ENCODE measurements at regions not wholly inside any gene's neighbourhood (a gene's known extent, or its start where the extent isn't known, plus 50 kb on each side); places are given as distances from the start of the nearest gene placed in this dataset.
A peak's percentile ranks its signal among the peaks of the same experiment; 100 is the strongest.

DNA sequence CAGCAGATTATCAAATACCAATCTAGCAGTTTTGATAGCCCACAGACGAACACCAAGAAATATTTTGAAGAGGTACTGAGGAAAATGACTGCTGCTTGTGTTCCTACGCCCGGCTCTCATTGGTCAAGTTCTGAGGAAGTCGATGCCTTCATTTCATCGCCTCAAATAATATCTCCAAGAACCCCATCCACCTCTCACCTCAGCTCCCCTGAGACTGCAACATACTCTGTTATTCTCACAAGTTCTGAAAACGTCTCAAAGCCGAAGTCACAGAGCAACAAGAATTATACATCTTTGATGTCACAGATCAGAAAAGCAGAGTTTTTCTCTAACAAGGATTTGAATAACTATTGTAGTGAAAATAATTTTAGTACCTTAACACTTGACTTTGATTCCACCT lies 55.5 kb upstream of the BCAT1 start:
- Histone ChIP-seq H3K4me2 (ENCODE audit: control insufficient read depth, insufficient read depth) (peak overlapping the region; percentile 57; the same call in 1 of the 2 replicates), H3K27me3 (replicated peaks in 1 of 2; ENCODE audit: control insufficient read depth in 2 of 2, insufficient read depth in 2 of 2, low read length in 1 of 2) (no peaks in the 10 kb centered on the region), H3K27ac (ENCODE audit: control insufficient read depth, insufficient read depth) (0 out of 2 replicates have a peak overlapping the region, but pooled peaks have one; percentile 33), H3K4me1 (ENCODE audit: control insufficient read depth, insufficient read depth, low read length) (peaks cover 38% of the 10 kb centered on the region), H3K36me3 (ENCODE audit: control insufficient read depth in 2 of 2, insufficient read depth in 2 of 2, low read length in 1 of 2) (no peaks in the 10 kb centered on the region), H3K79me2 (ENCODE audit: control insufficient read depth, insufficient read depth, low read length) (peaks cover 6% of the 10 kb centered on the region), H3K9ac (ENCODE audit: control insufficient read depth, insufficient read depth, low read length) (no peak overlapping the region), H4K20me1 (ENCODE audit: control insufficient read depth, insufficient read depth) (no peaks in the 10 kb centered on the region), H2AFZ (ENCODE audit: control insufficient read depth, low read depth, low read length) (peak overlapping the region; percentile 58), H3K4me3 (no peak overlapping the region), H3K9me3 (replicated peaks; ENCODE audit: control insufficient read depth, insufficient read depth, low read length) (peaks cover 6% of the 10 kb centered on the region; the same call in 2 of the 3 replicates)
- intact Hi-C loops (cut with micrococcal nuclease; ENCODE audit: unreplicated experiment) (loop anchor here (2.0 to 5.0 kb wide), 2 partner anchors 16 to 318 kb away; no protein-coding TSS in a partner anchor), in situ Hi-C loops (cut with MboI) (loop anchor here (5.0 kb wide), 1 partner anchor 53 kb away; no protein-coding TSS in a partner anchor)
- no TSS peak for BruUV-seq (replicated peaks)
- DNase-seq (ENCODE audit: low read depth, low spot score) (no peak), ATAC-seq (peak; percentile 38), FAIRE-seq (no peak)
- CTCF ChIA-PET, result interaction anchor here (1.2 to 12.0 kb wide), 4 partner anchors 9 to 50 kb away, joined by 3 to 141 read pairs (median 6); a partner anchor contains a TSS
- peak; percentile 88 for TF ChIP-seq MEF2B (IDR thresholded peaks at IDR 0.05; ENCODE audit: partially characterized antibody, poor library complexity, severe bottlenecking)
- no peak for TF ChIP-seq ZNF217 (IDR thresholded peaks at IDR 0.05)
- TF ChIP-seq, protein P1, sequence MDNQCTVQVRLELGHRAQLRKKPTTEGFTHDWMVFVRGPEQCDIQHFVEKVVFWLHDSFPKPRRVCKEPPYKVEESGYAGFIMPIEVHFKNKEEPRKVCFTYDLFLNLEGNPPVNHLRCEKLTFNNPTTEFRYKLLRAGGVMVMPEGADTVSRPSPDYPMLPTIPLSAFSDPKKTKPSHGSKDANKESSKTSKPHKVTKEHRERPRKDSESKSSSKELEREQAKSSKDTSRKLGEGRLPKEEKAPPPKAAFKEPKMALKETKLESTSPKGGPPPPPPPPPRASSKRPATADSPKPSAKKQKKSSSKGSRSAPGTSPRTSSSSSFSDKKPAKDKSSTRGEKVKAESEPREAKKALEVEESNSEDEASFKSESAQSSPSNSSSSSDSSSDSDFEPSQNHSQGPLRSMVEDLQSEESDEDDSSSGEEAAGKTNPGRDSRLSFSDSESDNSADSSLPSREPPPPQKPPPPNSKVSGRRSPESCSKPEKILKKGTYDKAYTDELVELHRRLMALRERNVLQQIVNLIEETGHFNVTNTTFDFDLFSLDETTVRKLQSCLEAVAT (IDR thresholded peaks at IDR 0.05), result 0 out of 2 replicates have a peak, but pooled peaks have one; percentile 4
- TF ChIP-seq, protein P2, sequence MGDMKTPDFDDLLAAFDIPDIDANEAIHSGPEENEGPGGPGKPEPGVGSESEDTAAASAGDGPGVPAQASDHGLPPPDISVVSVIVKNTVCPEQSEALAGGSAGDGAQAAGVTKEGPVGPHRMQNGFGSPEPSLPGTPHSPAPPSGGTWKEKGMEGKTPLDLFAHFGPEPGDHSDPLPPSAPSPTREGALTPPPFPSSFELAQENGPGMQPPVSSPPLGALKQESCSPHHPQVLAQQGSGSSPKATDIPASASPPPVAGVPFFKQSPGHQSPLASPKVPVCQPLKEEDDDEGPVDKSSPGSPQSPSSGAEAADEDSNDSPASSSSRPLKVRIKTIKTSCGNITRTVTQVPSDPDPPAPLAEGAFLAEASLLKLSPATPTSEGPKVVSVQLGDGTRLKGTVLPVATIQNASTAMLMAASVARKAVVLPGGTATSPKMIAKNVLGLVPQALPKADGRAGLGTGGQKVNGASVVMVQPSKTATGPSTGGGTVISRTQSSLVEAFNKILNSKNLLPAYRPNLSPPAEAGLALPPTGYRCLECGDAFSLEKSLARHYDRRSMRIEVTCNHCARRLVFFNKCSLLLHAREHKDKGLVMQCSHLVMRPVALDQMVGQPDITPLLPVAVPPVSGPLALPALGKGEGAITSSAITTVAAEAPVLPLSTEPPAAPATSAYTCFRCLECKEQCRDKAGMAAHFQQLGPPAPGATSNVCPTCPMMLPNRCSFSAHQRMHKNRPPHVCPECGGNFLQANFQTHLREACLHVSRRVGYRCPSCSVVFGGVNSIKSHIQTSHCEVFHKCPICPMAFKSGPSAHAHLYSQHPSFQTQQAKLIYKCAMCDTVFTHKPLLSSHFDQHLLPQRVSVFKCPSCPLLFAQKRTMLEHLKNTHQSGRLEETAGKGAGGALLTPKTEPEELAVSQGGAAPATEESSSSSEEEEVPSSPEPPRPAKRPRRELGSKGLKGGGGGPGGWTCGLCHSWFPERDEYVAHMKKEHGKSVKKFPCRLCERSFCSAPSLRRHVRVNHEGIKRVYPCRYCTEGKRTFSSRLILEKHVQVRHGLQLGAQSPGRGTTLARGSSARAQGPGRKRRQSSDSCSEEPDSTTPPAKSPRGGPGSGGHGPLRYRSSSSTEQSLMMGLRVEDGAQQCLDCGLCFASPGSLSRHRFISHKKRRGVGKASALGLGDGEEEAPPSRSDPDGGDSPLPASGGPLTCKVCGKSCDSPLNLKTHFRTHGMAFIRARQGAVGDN (IDR thresholded peaks at IDR 0.05), result 0 out of 2 replicates have a peak, but pooled peaks have one; percentile 19
- TF ChIP-seq PML (IDR thresholded peaks at IDR 0.05; ENCODE audit: low read length), result no peak
- TF ChIP-seq CREB1 (IDR thresholded peaks at IDR 0.05; ENCODE audit: low read depth), result peak; percentile 14; the same call in 1 of the 2 replicates
- peak; percentile 38; the same call in 1 of the 2 replicates for TF ChIP-seq NFYB (IDR thresholded peaks at IDR 0.05; ENCODE audit: insufficient read depth, low read depth, low read length)
- SMC1A ChIA-PET (ENCODE audit: uncharacterized antibody, unreplicated experiment), result interaction anchor here (1.0 to 12.8 kb wide), 8 partner anchors 8 to 57 kb away, joined by 3 to 526 read pairs (median 5); a partner anchor contains a TSS
- RAD21 ChIA-PET (ENCODE audit: unreplicated experiment), result interaction anchor here (0.7 to 13.0 kb wide), 13 partner anchors 8 to 101 kb away, joined by 3 to 462 read pairs (median 4); partner anchors contain the start of gene BCAT1
- POLR2A ChIA-PET, result interaction anchor here (0.8 to 2.8 kb wide), 8 partner anchors 16 to 56 kb away, joined by 3 to 33 read pairs (median 6); a partner anchor contains a TSS
- 79% methylated on average over 7 of the region's 7 CpGs for WGBS (ENCODE audit: insufficient coverage, insufficient replicate concordance, low lambda C conversion rate, missing lambda C conversion rate)
